SU-DHL-6 (cell line): ENCODE measurements at regions not wholly inside any gene's neighbourhood (a gene's known extent, or its start where the extent isn't known, plus 50 kb on each side); places are given as distances from the start of the nearest gene placed in this dataset.

Source experiments
- H2AFZ ChIP-seq: fragments of 200-600 bp; sonication (generic); 2 replicates; pipeline ENCODE4 v1.6.1; 2014; ENCODE audit warnings: low read depth, mild to moderate bottlenecking, moderate library complexity, mixed read lengths, antibody characterized with exemption, low read length; ENCODE audit not compliant: severe bottlenecking
- H3F3A ChIP-seq: fragments of 200-600 bp; shearing (Covaris generic); 2 replicates; pipeline ENCODE4 v1.6.0; 2016; ENCODE audit warnings: antibody characterized with exemption, mild to moderate bottlenecking; ENCODE audit not compliant: insufficient read depth
- H3K27ac ChIP-seq: fragments of 200-600 bp; sonication (generic); 2 replicates; pipeline ENCODE4 v1.5.1; 2016; ENCODE audit warnings: low read depth, mild to moderate bottlenecking, low read length, moderate library complexity, mixed read lengths
- H3K27me3 ChIP-seq: fragments of 200-600 bp; sonication (generic), shearing (Covaris generic); 2 replicates; pipeline ENCODE4 v1.6.0; 2014; ENCODE audit warnings: mild to moderate bottlenecking, low read length
- H3K36me3 ChIP-seq: fragments of 200-600 bp; sonication (generic); 2 replicates; pipeline ENCODE4 v1.6.1; 2014; ENCODE audit warnings: mild to moderate bottlenecking, low read length, mixed read lengths
- H3K4me2 ChIP-seq: fragments of 300-600, 200-600 bp; shearing (Covaris generic), sonication (generic); 2 replicates; pipeline ENCODE4 v1.6.0; 2014; ENCODE audit warnings: low read length, low read depth, mild to moderate bottlenecking; ENCODE audit not compliant: poor library complexity, severe bottlenecking
- H3K4me3 ChIP-seq: fragments of 200-600 bp; sonication (generic); 2 replicates; pipeline ENCODE4 v1.5.1; 2014; ENCODE audit warnings: antibody characterized with exemption, low read length, mild to moderate bottlenecking, mixed read lengths; ENCODE audit not compliant: insufficient read depth, poor library complexity, severe bottlenecking
- H3K79me2 ChIP-seq: fragments of 200-600 bp; sonication (generic); 2 replicates; pipeline ENCODE4 v1.6.1; 2014; ENCODE audit warnings: mild to moderate bottlenecking, low read length, moderate library complexity; ENCODE audit not compliant: insufficient read depth
- H3K9ac ChIP-seq: fragments of 200-600 bp; sonication (generic); 2 replicates; pipeline ENCODE4 v1.7.0; 2014; ENCODE audit warnings: mild to moderate bottlenecking, low read length
- H3K9me2 ChIP-seq: fragments of 200-600 bp; sonication (generic); replicated peaks from 2 replicates; pipeline ENCODE4 v1.6.1; 2014; ENCODE audit warnings: low read length; ENCODE audit not compliant: insufficient read depth
- H3K9me3 ChIP-seq: fragments of 200-600 bp; sonication (generic); 2 replicates; pipeline ENCODE4 v1.6.1; 2014; ENCODE audit warnings: low read length, mixed read lengths; ENCODE audit not compliant: insufficient read depth
- H4K20me1 ChIP-seq: fragments of 200-600 bp; sonication (generic); 2 replicates; pipeline ENCODE4 v1.6.1; 2014; ENCODE audit warnings: low read depth, mild to moderate bottlenecking, antibody characterized with exemption, low read length, moderate library complexity, mixed read lengths
- CTCF ChIP-seq: fragments of 200-600 bp; sonication (generic); IDR thresholded peaks from one replicate; pipeline ENCODE4 v1.5.1; 2017; ENCODE audit warnings: antibody characterized with exemption, mild to moderate bottlenecking, low read length, moderate library complexity; ENCODE audit not compliant: insufficient read depth, poor library complexity, severe bottlenecking
- EZH2phosphoT487 ChIP-seq: fragments of 200-600 bp; sonication (generic), shearing (Covaris generic); conservative IDR thresholded peaks from 2 replicates; pipeline ENCODE4 v1.6.1; 2018; ENCODE audit warnings: mild to moderate bottlenecking, antibody characterized with exemption, low read length, moderate library complexity, mixed read lengths

- no peaks in the 10 kb centered on the region for H3K9me3 ChIP-seq
- no peaks in the 10 kb centered on the region for H3K36me3 ChIP-seq
- no peak overlapping the region for H3K9ac ChIP-seq
- H3K27ac ChIP-seq = no peak overlapping the region
- no peak for TF ChIP-seq EZH2phosphoT487
- TF ChIP-seq CTCF = no peak
- no peaks in the 10 kb centered on the region for H3F3A ChIP-seq
- no peaks in the 10 kb centered on the region for H3K27me3 ChIP-seq
- H3K9me2 ChIP-seq = no peaks in the 10 kb centered on the region
- no peak overlapping the region for H2AFZ ChIP-seq
- H3K4me2 ChIP-seq = no peak overlapping the region
- H3K4me3 ChIP-seq = no peak overlapping the region
- H3K79me2 ChIP-seq = no peaks in the 10 kb centered on the region
- H4K20me1 ChIP-seq = no peaks in the 10 kb centered on the region
Measured at GRCh38 chr9:129287619-129288305, 109.7 kb upstream of the IER5L start.

GRCh38 chr9:129285979-129286772 is 108.1 kb upstream of the IER5L start:
- H3K27me3 ChIP-seq = no peaks in the 10 kb centered on the region
- no peak overlapping the region for H3K9ac ChIP-seq
- H2AFZ ChIP-seq = no peak overlapping the region
- H3K9me3 ChIP-seq = no peaks in the 10 kb centered on the region
- TF ChIP-seq EZH2phosphoT487 = no peak
- TF ChIP-seq CTCF = no peak
- no peak overlapping the region for H3K4me2 ChIP-seq
- no peaks in the 10 kb centered on the region for H3K79me2 ChIP-seq
- H3K4me3 ChIP-seq = no peak overlapping the region
- no peaks in the 10 kb centered on the region for H3K9me2 ChIP-seq
- no peaks in the 10 kb centered on the region for H3K36me3 ChIP-seq
- H3K27ac ChIP-seq = no peak overlapping the region
- H3F3A ChIP-seq = no peaks in the 10 kb centered on the region
- H4K20me1 ChIP-seq = no peaks in the 10 kb centered on the region

GRCh38 chr9:129285382-129285781 is 107.3 kb upstream of the IER5L start:
- H2AFZ ChIP-seq = no peak overlapping the region
- H3K4me2 ChIP-seq = no peak overlapping the region
- no peak overlapping the region for H3K4me3 ChIP-seq
- H3F3A ChIP-seq = no peaks in the 10 kb centered on the region
- H3K9me2 ChIP-seq = no peaks in the 10 kb centered on the region
- H3K79me2 ChIP-seq = no peaks in the 10 kb centered on the region
- no peaks in the 10 kb centered on the region for H3K36me3 ChIP-seq
- H3K9ac ChIP-seq = no peak overlapping the region
- no peaks in the 10 kb centered on the region for H3K27me3 ChIP-seq
- H3K9me3 ChIP-seq = no peaks in the 10 kb centered on the region
- H4K20me1 ChIP-seq = no peaks in the 10 kb centered on the region
- TF ChIP-seq EZH2phosphoT487 = no peak
- TF ChIP-seq CTCF = no peak
- no peak overlapping the region for H3K27ac ChIP-seq
